Mesenchymal stem cell (in vitro differentiated cells and primary cell): ENCODE measurements at regions not wholly inside any gene's neighbourhood (a gene's known extent, or its start where the extent isn't known, plus 50 kb on each side); places are given as distances from the start of the nearest gene placed in this dataset.

Source experiments
- DNase-seq: peaks from one replicate; pipeline ENCODE4 v3.0.0-alpha.2; 2013
- H2AFZ ChIP-seq: one replicate; pipeline ENCODE4 v1.6.1; 2013; ENCODE audit warnings: low read depth, mild to moderate bottlenecking, control low read depth, inconsistent platforms, low read length, moderate library complexity
- H2AK5ac ChIP-seq: 2 replicates; pipeline ENCODE4 v1.6.1; 2013; ENCODE audit warnings: low read length, moderate library complexity, mild to moderate bottlenecking, inconsistent platforms; ENCODE audit not compliant: severe bottlenecking
- H2BK120ac ChIP-seq: one replicate; pipeline ENCODE4 v1.6.1; 2013; ENCODE audit warnings: low read depth, mild to moderate bottlenecking, inconsistent platforms, low read length, moderate library complexity
- H2BK12ac ChIP-seq, 2 experiments: one replicate each; pipeline ENCODE4 v1.6.1; 2013; ENCODE audit warnings: inconsistent platforms in 2 of 2, low read length in 2 of 2, mild to moderate bottlenecking in 2 of 2, moderate library complexity in 2 of 2, control low read depth in 1 of 2
- H2BK15ac ChIP-seq: one replicate; pipeline ENCODE4 v1.6.1; 2013; ENCODE audit warnings: mild to moderate bottlenecking, low read depth, inconsistent platforms; ENCODE audit not compliant: poor library complexity, severe bottlenecking
- H2BK5ac ChIP-seq: 2 replicates; pipeline ENCODE4 v1.6.1; 2013; ENCODE audit warnings: low read depth, mild to moderate bottlenecking, low read length, control low read depth, inconsistent platforms; ENCODE audit not compliant: poor library complexity, severe bottlenecking
- H3K14ac ChIP-seq, 2 experiments: one replicate each; pipeline ENCODE4 v1.6.1; 2013; ENCODE audit warnings: inconsistent platforms in 2 of 2, low read length in 2 of 2, control low read depth in 1 of 2, mild to moderate bottlenecking in 1 of 2, moderate library complexity in 1 of 2
- H3K18ac ChIP-seq, 2 experiments: one replicate each; pipeline ENCODE4 v1.6.1; 2013; ENCODE audit warnings: inconsistent platforms in 2 of 2, low read length in 2 of 2, control low read depth in 1 of 2, low read depth in 1 of 2, mild to moderate bottlenecking in 1 of 2
- H3K23ac ChIP-seq, 2 experiments: one replicate each; pipeline ENCODE4 v1.6.1; 2013; ENCODE audit warnings: inconsistent platforms in 2 of 2, low read length in 2 of 2, mild to moderate bottlenecking in 2 of 2, moderate library complexity in 2 of 2, control low read depth in 1 of 2
- H3K27ac ChIP-seq: 2 replicates; pipeline ENCODE4 v1.5.1; 2013; ENCODE audit warnings: mild to moderate bottlenecking, moderate library complexity, low read length, control low read depth, inconsistent platforms; ENCODE audit not compliant: poor library complexity, severe bottlenecking
- H3K27me3 ChIP-seq, 2 experiments: 2 replicates each; pipeline versions ENCODE4 v1.6.1 to v1.7.0; 2013; ENCODE audit warnings: low read length in 2 of 2, mild to moderate bottlenecking in 2 of 2, moderate library complexity in 2 of 2, control low read depth in 1 of 2, inconsistent platforms in 1 of 2; ENCODE audit not compliant: control insufficient read depth in 1 of 2, insufficient read depth in 1 of 2
- H3K36me3 ChIP-seq, 2 experiments: 2 replicates each; pipeline versions ENCODE4 v1.6.1 to v1.7.0; 2013; ENCODE audit warnings: low read length in 2 of 2, control low read depth in 1 of 2, inconsistent platforms in 1 of 2, low read depth in 1 of 2, mild to moderate bottlenecking in 1 of 2; ENCODE audit not compliant: insufficient read depth in 2 of 2, control insufficient read depth in 1 of 2
- H3K4ac ChIP-seq, 2 experiments: one replicate each; pipeline ENCODE4 v1.6.1; 2013; ENCODE audit warnings: inconsistent platforms in 2 of 2, low read length in 2 of 2, mild to moderate bottlenecking in 2 of 2, moderate library complexity in 2 of 2, control low read depth in 1 of 2, low read depth in 1 of 2
- H3K4me1 ChIP-seq: 2 replicates; pipeline ENCODE4 v1.6.1; 2013; ENCODE audit warnings: low read depth, low read length, control low read depth; ENCODE audit not compliant: control insufficient read depth, insufficient read depth
- H3K4me2 ChIP-seq: 2 replicates; pipeline ENCODE4 v1.6.1; 2013; ENCODE audit warnings: low read length, mild to moderate bottlenecking, inconsistent platforms; ENCODE audit not compliant: poor library complexity, severe bottlenecking
- H3K4me3 ChIP-seq, 2 experiments: 2 replicates each; pipeline versions ENCODE4 v1.5.1 to v1.7.0; 2013; ENCODE audit warnings: low read length in 2 of 2, mild to moderate bottlenecking in 2 of 2, control low read depth in 1 of 2, low read depth in 1 of 2; ENCODE audit not compliant: insufficient read depth in 1 of 2
- H3K79me1 ChIP-seq: replicated peaks from 2 replicates; pipeline ENCODE4 v1.6.1; 2013; ENCODE audit warnings: mild to moderate bottlenecking, control low read depth, low read length, inconsistent platforms; ENCODE audit not compliant: poor library complexity, severe bottlenecking
- H3K9ac ChIP-seq: 2 replicates; pipeline ENCODE4 v1.7.0; 2013; ENCODE audit warnings: mild to moderate bottlenecking, low read length, moderate library complexity
- H3K9me3 ChIP-seq: 2 replicates; pipeline ENCODE4 v1.7.0; 2013; ENCODE audit warnings: mild to moderate bottlenecking, low read length; ENCODE audit not compliant: control insufficient read depth
- H4K8ac ChIP-seq: one replicate; pipeline ENCODE4 v1.6.1; 2013; ENCODE audit warnings: inconsistent platforms, mild to moderate bottlenecking, low read length, moderate library complexity
- H4K91ac ChIP-seq: one replicate; pipeline ENCODE4 v1.6.1; 2013; ENCODE audit warnings: mild to moderate bottlenecking, low read length, inconsistent platforms
- WGBS: methylation state at CpG from one replicate; pipeline ENCODE4 v1.1.7; 2013; ENCODE audit warnings: mixed read lengths; 5-methylcytosine and 5-hydroxymethylcytosine counted together

DNA sequence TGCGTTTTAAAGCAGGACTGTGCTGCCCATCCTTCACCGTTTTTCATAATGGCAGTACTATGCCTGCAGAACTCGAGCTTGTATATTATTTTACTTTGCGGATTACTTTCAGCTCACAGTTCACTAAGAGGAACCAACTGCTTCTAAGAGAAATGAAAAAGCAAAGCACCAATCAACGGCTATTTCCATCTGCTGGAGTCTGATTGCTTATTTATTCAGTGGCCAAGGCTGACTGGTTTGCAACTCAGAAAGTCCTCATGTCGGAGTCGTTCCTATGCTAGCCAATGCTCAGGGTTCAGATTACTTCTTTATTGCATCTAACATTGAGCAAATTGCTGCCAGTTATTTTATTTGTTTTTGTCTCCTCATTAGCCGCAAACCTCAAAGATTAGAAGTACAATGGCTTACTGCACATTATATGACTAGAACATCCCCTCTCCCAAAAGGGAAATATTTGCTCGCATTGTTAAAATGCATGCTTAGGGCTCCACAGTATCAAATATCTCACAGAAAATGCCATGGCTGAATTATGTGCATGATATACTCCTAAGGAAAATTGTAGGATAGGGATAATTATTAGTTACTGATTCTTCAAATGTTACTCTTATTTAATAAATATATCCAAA, 1628.2 kb upstream of the ADGRL3 start:
- no peak overlapping the region for H3K4me3 ChIP-seq
- no peak overlapping the region for H3K14ac ChIP-seq
- no peak overlapping the region for H3K27ac ChIP-seq
- no peak overlapping the region for H2BK5ac ChIP-seq
- WGBS, result 88% methylated on average over 9 of the region's 9 CpGs
- no peaks in the 10 kb centered on the region for H3K4me1 ChIP-seq
- no peak overlapping the region for H2BK120ac ChIP-seq
- H3K23ac ChIP-seq, result no peak overlapping the region
- no peak overlapping the region for H3K4me2 ChIP-seq
- DNase-seq, result no peak
- H3K9ac ChIP-seq, result no peak overlapping the region
- no peak overlapping the region for H4K8ac ChIP-seq
- no peak overlapping the region for H3K18ac ChIP-seq
- no peak overlapping the region for H3K4ac ChIP-seq
- no peak overlapping the region for H2BK15ac ChIP-seq
- H3K79me1 ChIP-seq, result no peaks in the 10 kb centered on the region
- H3K9me3 ChIP-seq, result no peaks in the 10 kb centered on the region
- H2BK12ac ChIP-seq, result no peak overlapping the region
- no peak overlapping the region for H2AFZ ChIP-seq
- no peak overlapping the region for H4K91ac ChIP-seq
- H3K27me3 ChIP-seq, result no peaks in the 10 kb centered on the region
- no peaks in the 10 kb centered on the region for H3K36me3 ChIP-seq
- no peak overlapping the region for H2AK5ac ChIP-seq

DNA sequence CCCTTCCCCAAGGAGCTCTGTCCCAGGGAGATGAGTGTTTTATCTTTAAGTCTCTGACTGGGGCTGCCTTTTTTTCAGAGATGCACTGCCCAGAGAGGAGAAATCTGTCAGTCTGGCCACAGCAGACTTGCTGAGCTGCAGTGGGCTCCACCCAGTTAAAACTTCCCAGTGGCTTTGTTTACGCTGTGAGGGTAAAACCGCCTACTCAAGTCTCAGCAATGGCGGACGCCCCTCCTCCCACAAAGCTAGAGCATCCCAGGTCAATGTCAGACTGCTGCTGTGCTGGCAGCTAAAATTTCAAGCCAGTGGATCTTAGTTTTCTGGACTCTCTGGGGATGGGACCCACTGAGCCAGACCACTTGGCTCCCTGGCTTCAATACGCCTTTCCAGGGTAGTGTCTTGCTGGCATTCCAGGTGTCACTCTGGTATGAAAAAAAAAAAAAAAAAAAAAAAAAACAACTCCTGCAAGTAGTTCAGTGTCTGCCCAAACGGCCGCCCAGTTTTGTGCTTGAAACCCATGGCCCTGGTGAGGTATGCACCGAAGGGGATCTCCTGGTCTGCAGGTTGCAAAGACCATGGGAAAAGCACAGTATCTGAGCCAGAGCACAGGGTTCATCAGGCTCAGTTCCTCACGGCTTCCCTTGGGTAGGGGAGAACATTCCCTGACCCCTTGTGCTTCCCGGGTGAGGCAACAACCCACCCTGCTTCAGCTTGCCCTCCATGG, 1616.1 kb upstream of the ADGRL3 start:
- 86% methylated on average over 10 of the region's 10 CpGs for WGBS
- Histone ChIP-seq H3K36me3 (no peaks in the 10 kb centered on the region), H2BK12ac (no peak overlapping the region), H3K18ac (no peak overlapping the region), H4K91ac (no peak overlapping the region), H2AK5ac (no peak overlapping the region), H3K4ac (no peak overlapping the region), H3K27ac (no peak overlapping the region), H3K14ac (no peak overlapping the region), H3K9me3 (peaks cover 4% of the 10 kb centered on the region), H2BK5ac (no peak overlapping the region), H3K9ac (no peak overlapping the region), H2BK15ac (no peak overlapping the region), H3K4me2 (no peak overlapping the region), H3K4me1 (no peaks in the 10 kb centered on the region), H2AFZ (no peak overlapping the region), H2BK120ac (no peak overlapping the region), H4K8ac (no peak overlapping the region), H3K4me3 (no peak overlapping the region), H3K79me1 (no peaks in the 10 kb centered on the region), H3K27me3 (no peaks in the 10 kb centered on the region), H3K23ac (no peak overlapping the region)
- no peak for DNase-seq

DNA sequence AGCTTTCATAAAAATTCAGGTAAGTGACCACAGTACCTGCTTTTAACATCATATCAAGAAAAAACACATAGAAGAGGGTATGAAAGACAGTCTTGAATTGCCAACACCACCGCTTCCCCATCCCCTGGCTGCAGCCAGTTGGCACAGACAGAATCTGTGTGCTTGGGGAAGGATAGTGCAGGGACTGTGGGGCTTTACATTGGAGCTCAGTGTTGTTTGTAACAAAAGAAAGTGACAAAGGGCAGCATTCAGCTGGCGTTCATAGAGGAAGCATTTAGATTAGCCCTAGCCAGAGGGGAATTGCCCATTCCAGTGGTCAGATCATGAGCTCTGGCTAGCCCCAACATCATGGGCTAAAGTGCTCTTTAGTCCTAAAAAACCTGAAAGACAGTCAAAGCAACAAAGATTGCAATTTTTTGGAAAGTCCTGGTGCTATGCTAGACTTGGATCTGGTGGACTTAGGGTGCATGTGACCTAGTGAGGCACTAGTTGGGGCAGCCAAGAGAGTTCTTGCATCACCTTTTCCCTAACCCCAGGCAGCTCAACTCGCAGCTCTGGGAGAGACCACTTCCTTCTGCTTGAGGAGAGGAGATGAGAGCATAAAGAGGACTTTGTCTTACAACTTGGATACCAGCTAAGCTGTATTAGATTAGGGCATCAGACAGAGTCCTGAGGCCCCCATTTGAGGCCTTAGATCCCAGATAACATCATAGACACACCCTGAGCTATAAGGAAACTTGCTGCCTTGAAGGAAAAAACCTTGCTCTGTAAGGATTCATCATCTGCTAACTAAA, 1602.4 kb upstream of the ADGRL3 start:
- no peak overlapping the region for H2BK12ac ChIP-seq
- no peak overlapping the region for H3K18ac ChIP-seq
- no peak overlapping the region for H2BK15ac ChIP-seq
- no peak overlapping the region for H3K14ac ChIP-seq
- no peak overlapping the region for H3K4ac ChIP-seq
- H3K27ac ChIP-seq, result no peak overlapping the region
- no peak overlapping the region for H4K8ac ChIP-seq
- no peak overlapping the region for H2BK5ac ChIP-seq
- no peak overlapping the region for H2AFZ ChIP-seq
- H3K36me3 ChIP-seq, result no peaks in the 10 kb centered on the region
- no peak overlapping the region for H3K23ac ChIP-seq
- WGBS, result 76% methylated on average over 3 of the region's 3 CpGs
- no peak overlapping the region for H3K4me3 ChIP-seq
- DNase-seq, result peak; percentile 13
- H4K91ac ChIP-seq, result no peak overlapping the region
- no peak overlapping the region for H3K4me2 ChIP-seq
- no peaks in the 10 kb centered on the region for H3K27me3 ChIP-seq
- no peak overlapping the region for H2AK5ac ChIP-seq
- H3K4me1 ChIP-seq, result no peaks in the 10 kb centered on the region
- H2BK120ac ChIP-seq, result no peak overlapping the region
- no peaks in the 10 kb centered on the region for H3K79me1 ChIP-seq
- H3K9me3 ChIP-seq, result no peaks in the 10 kb centered on the region
- H3K9ac ChIP-seq, result no peak overlapping the region

DNA sequence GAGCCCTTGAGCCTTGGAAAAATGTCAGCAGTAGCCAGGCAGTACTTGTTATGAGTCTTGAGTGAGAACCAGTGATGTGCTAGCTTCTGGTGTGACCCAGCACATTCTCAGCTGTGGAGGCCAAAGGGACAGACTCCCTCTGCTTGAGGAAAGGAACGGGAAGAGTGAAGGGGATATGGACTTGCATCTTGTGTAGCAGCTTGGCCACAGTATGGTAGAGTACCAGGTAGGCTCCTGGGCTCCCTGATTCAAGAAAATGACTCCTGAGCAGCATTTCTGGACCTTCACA, 1601.9 kb upstream of the ADGRL3 start:
- Histone ChIP-seq H3K18ac (peak overlapping the region in 1 of 2 experiments; percentile 5), H3K14ac (no peak overlapping the region), H2BK15ac (no peak overlapping the region), H2AK5ac (no peak overlapping the region), H3K4me2 (no peak overlapping the region), H3K36me3 (no peaks in the 10 kb centered on the region), H2AFZ (no peak overlapping the region), H3K27me3 (no peaks in the 10 kb centered on the region), H2BK5ac (no peak overlapping the region), H3K23ac (no peak overlapping the region), H3K79me1 (no peaks in the 10 kb centered on the region), H4K8ac (no peak overlapping the region), H3K4ac (no peak overlapping the region), H2BK120ac (no peak overlapping the region), H3K9me3 (no peaks in the 10 kb centered on the region), H2BK12ac (no peak overlapping the region), H3K9ac (no peak overlapping the region), H3K4me1 (no peaks in the 10 kb centered on the region), H3K4me3 (no peak overlapping the region), H3K27ac (no peak overlapping the region), H4K91ac (no peak overlapping the region)
- WGBS, result 82% methylated on average over 1 of the region's 1 CpG
- peak; percentile 11 for DNase-seq
